ENCODE measurements at regions not wholly inside any gene's neighbourhood (a gene's known extent, or its start where the extent isn't known, plus 50 kb on each side); places are given as distances from the start of the nearest gene placed in this dataset.

DNA sequence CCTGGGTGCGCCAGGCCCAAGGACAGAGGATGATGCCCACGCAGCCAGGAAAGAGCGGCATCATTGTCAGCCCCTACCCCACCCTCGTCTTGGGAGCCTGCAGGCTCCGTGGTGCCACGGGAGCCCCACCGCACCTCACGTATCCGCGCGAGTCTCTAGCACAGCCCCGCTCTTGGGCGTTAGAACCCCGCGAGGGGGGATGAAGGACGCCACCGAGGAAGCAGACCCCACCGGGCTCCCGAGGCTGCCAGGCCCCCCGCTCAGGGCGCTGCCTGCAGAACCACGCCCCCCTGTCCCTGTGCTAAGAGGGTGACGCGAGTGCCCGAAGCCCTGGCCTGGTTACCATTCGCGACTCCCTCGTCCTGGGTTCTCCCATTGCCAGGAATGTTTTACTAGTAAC is 52.3 kb upstream of the MS4A8 start:
- Histone ChIP-seq H3K36me3 (ENCODE audit: low read depth) (no peaks in the 10 kb centered on the region), H3K4me3 (no peak overlapping the region), H3K9me3 (no peaks in the 10 kb centered on the region), H3K4me1 (ENCODE audit: low read depth) (no peaks in the 10 kb centered on the region)
- intact Hi-C loops (cut with DNase I, micrococcal nuclease): no loop called here
- ATAC-seq (no peak), DNase-seq (no peak)
- TF ChIP-seq, protein P1, sequence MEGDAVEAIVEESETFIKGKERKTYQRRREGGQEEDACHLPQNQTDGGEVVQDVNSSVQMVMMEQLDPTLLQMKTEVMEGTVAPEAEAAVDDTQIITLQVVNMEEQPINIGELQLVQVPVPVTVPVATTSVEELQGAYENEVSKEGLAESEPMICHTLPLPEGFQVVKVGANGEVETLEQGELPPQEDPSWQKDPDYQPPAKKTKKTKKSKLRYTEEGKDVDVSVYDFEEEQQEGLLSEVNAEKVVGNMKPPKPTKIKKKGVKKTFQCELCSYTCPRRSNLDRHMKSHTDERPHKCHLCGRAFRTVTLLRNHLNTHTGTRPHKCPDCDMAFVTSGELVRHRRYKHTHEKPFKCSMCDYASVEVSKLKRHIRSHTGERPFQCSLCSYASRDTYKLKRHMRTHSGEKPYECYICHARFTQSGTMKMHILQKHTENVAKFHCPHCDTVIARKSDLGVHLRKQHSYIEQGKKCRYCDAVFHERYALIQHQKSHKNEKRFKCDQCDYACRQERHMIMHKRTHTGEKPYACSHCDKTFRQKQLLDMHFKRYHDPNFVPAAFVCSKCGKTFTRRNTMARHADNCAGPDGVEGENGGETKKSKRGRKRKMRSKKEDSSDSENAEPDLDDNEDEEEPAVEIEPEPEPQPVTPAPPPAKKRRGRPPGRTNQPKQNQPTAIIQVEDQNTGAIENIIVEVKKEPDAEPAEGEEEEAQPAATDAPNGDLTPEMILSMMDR (IDR thresholded peaks at IDR 0.05): no peak
